Activated B cell treated with CpG ODN at 0.5 μM for 24 hours (primary cell): ENCODE measurements at regions not wholly inside any gene's neighbourhood (a gene's known extent, or its start where the extent isn't known, plus 50 kb on each side); places are given as distances from the start of the nearest gene placed in this dataset.

Experiments used
- ATAC-seq: fragments of 200-7000 bp; cut with Tn5 transposase; one replicate; pipeline ENCODE4 v1.10.0; 2021; ENCODE audit warnings: low read depth, mild to moderate bottlenecking, moderate library complexity
- CTCF ChIA-PET: fragments of 350-600 bp; sonication (Branson Sonifier 250); formaldehyde crosslinking; loops from one replicate; lab custom pipeline; 2021; ENCODE audit warnings: antibody characterized with exemption; lab: Charles Lee
- POLR2A ChIA-PET: fragments of 350-600 bp; sonication (Branson Sonifier 250); formaldehyde crosslinking; loops from one replicate; lab custom pipeline; 2021; ENCODE audit warnings: antibody characterized with exemption; lab: Charles Lee
- DNase-seq: peaks from one replicate; pipeline ENCODE4 v3.0.0; 2022
- H3K27ac Mint-ChIP-seq: one replicate; pipeline ENCODE4 v1.8.0; 2020; ENCODE audit warnings: mixed read lengths
- H3K27me3 Mint-ChIP-seq: one replicate; pipeline ENCODE4 v1.8.0; 2021; ENCODE audit warnings: mixed read lengths
- H3K36me3 Mint-ChIP-seq: one replicate; pipeline ENCODE4 v1.8.0; 2021; ENCODE audit warnings: low read depth, mixed read lengths
- H3K4me1 Mint-ChIP-seq: one replicate; pipeline ENCODE4 v1.8.0; 2021; ENCODE audit warnings: mixed read lengths
- H3K4me3 Mint-ChIP-seq: one replicate; pipeline ENCODE4 v1.8.0; 2020; ENCODE audit warnings: mild to moderate bottlenecking, mixed read lengths
- H3K9me3 Mint-ChIP-seq: one replicate; pipeline ENCODE4 v1.8.0; 2020; ENCODE audit warnings: mixed read lengths
- CTCF ChIP-seq: fragments of 200-600 bp; IDR thresholded peaks from one replicate; pipeline ENCODE4 v1.8.0; 2022; ENCODE audit warnings: antibody characterized with exemption, mild to moderate bottlenecking
- intact Hi-C: fragments of 100-400 bp; cut with micrococcal nuclease; formaldehyde crosslinking; loops from one replicate; pipeline ENCODE4 v1.15.1; 2024

- H3K36me3 Mint-ChIP-seq: no peaks in the 10 kb centered on the region
- ATAC-seq (no peak), DNase-seq (no peak)
- H3K27me3 Mint-ChIP-seq: peaks cover 21% of the 10 kb centered on the region
- ChIA-PET POLR2A (no interaction called here), CTCF (interaction anchor here (0.7 to 2.3 kb wide), 3 partner anchors 8 to 25 kb away, joined by 3 to 7 read pairs (median 6); no protein-coding TSS in a partner anchor)
- no peak overlapping the region for H3K4me3 Mint-ChIP-seq
- H3K27ac Mint-ChIP-seq: no peak overlapping the region
- no peak for TF ChIP-seq CTCF
- H3K9me3 Mint-ChIP-seq: no peaks in the 10 kb centered on the region
- intact Hi-C loops: no loop called here
- H3K4me1 Mint-ChIP-seq: peaks cover 2% of the 10 kb centered on the region
These were observed 517.2 kb downstream of the PLCL1 start for GRCh38 chr2:198321522-198322088.

GRCh38 chr2:198316852-198317396 lies 512.5 kb downstream of the PLCL1 start:
- POLR2A ChIA-PET: no interaction called here
- no peaks in the 10 kb centered on the region for H3K36me3 Mint-ChIP-seq
- TF ChIP-seq CTCF: no peak
- H3K9me3 Mint-ChIP-seq: no peaks in the 10 kb centered on the region
- intact Hi-C loops: no loop called here
- peaks cover 26% of the 10 kb centered on the region for H3K27me3 Mint-ChIP-seq
- no peak overlapping the region for H3K4me3 Mint-ChIP-seq
- H3K4me1 Mint-ChIP-seq: no peaks in the 10 kb centered on the region
- ATAC-seq: no peak
- CTCF ChIA-PET: interaction anchor here (1.0 to 2.0 kb wide), 3 partner anchors 8 to 1172 kb away, joined by 3 to 8 read pairs (median 3); no protein-coding TSS in a partner anchor
- no peak for DNase-seq
- no peak overlapping the region for H3K27ac Mint-ChIP-seq

- TF ChIP-seq CTCF: no peak
- no peaks in the 10 kb centered on the region for H3K9me3 Mint-ChIP-seq
- peaks cover 22% of the 10 kb centered on the region for H3K27me3 Mint-ChIP-seq
- ATAC-seq: no peak
- no peak for DNase-seq
- POLR2A ChIA-PET: no interaction called here
- no peaks in the 10 kb centered on the region for H3K4me1 Mint-ChIP-seq
- CTCF ChIA-PET: interaction anchor here (1.0 to 5.7 kb wide), 4 partner anchors 16 to 1424 kb away, joined by 3 to 36 read pairs (median 6); no protein-coding TSS in a partner anchor
- no peak overlapping the region for H3K4me3 Mint-ChIP-seq
- intact Hi-C loops: no loop called here
- H3K27ac Mint-ChIP-seq: no peak overlapping the region
- no peaks in the 10 kb centered on the region for H3K36me3 Mint-ChIP-seq
These were observed 511.6 kb downstream of the PLCL1 start for GRCh38 chr2:198315791-198316630.

- ChIA-PET POLR2A (interaction anchor here (0.7 kb wide), 1 partner anchor 14 kb away, joined by 3 read pairs; no protein-coding TSS in a partner anchor), CTCF (interaction anchor here (1.2 to 5.7 kb wide), 7 partner anchors 9 to 1547 kb away, joined by 4 to 36 read pairs (median 7); no protein-coding TSS in a partner anchor)
- Mint-ChIP-seq H3K9me3 (no peaks in the 10 kb centered on the region), H3K4me1 (no peaks in the 10 kb centered on the region), H3K36me3 (no peaks in the 10 kb centered on the region), H3K27me3 (peaks cover 14% of the 10 kb centered on the region), H3K27ac (no peak overlapping the region), H3K4me3 (no peak overlapping the region)
- no peak for ATAC-seq
- intact Hi-C loops: loop anchor here (1.0 kb wide), 2 partner anchors 1174 to 1426 kb away; no protein-coding TSS in a partner anchor
- DNase-seq: no peak
- TF ChIP-seq CTCF: no peak
These were observed 510.3 kb downstream of the PLCL1 start for GRCh38 chr2:198314559-198315153.
